ENCODE measurements at regions not wholly inside any gene's neighbourhood (a gene's known extent, or its start where the extent isn't known, plus 50 kb on each side); places are given as distances from the start of the nearest gene placed in this dataset.

GRCh38 chr5:73363911-73364730 lies 84.5 kb downstream of the FOXD1 start:
- no peak for TF ChIP-seq CTCF (IDR thresholded peaks at IDR 0.05; ENCODE audit: borderline replicate concordance, control extremely low read depth, extremely low read depth, insufficient read depth, missing control alignments)
- in situ Hi-C loops (cut with MboI; ENCODE audit: low sequenced_read_pairs, unreplicated experiment) = no loop called here
- DNase-seq (ENCODE audit: low spot score) = no peak

- in situ Hi-C loops (cut with MboI; ENCODE audit: low sequenced_read_pairs, unreplicated experiment) = no loop called here
- DNase-seq (ENCODE audit: low spot score) = no peak
- no peak for TF ChIP-seq CTCF (IDR thresholded peaks at IDR 0.05; ENCODE audit: borderline replicate concordance, control extremely low read depth, extremely low read depth, insufficient read depth, missing control alignments)
These were observed 89.2 kb downstream of the FOXD1 start for GRCh38 chr5:73359395-73359794.

GRCh38 chr5:73358366-73358765 lies 90.2 kb downstream of the FOXD1 start:
- in situ Hi-C loops (cut with MboI; ENCODE audit: low sequenced_read_pairs, unreplicated experiment) = no loop called here
- TF ChIP-seq CTCF (IDR thresholded peaks at IDR 0.05; ENCODE audit: borderline replicate concordance, control extremely low read depth, extremely low read depth, insufficient read depth, missing control alignments) = no peak

GRCh38 chr5:73357576-73357975 lies 91.0 kb downstream of the FOXD1 start:
- in situ Hi-C loops (cut with MboI; ENCODE audit: low sequenced_read_pairs, unreplicated experiment) = no loop called here
- no peak for TF ChIP-seq CTCF (IDR thresholded peaks at IDR 0.05; ENCODE audit: borderline replicate concordance, control extremely low read depth, extremely low read depth, insufficient read depth, missing control alignments)
- no peak for DNase-seq (ENCODE audit: low spot score)

More at GRCh38 chr5:73358366-73358765, 90.2 kb downstream of the FOXD1 start:
- no peak for DNase-seq (ENCODE audit: low spot score)

GRCh38 chr5:73355108-73355507 lies 93.5 kb downstream of the FOXD1 start:
- no peak for DNase-seq (ENCODE audit: low spot score)
- in situ Hi-C loops (cut with MboI; ENCODE audit: low sequenced_read_pairs, unreplicated experiment) = no loop called here
- TF ChIP-seq CTCF (IDR thresholded peaks at IDR 0.05; ENCODE audit: borderline replicate concordance, control extremely low read depth, extremely low read depth, insufficient read depth, missing control alignments) = no peak

GRCh38 chr5:73354406-73354805 lies 94.2 kb downstream of the FOXD1 start:
- no peak for DNase-seq (ENCODE audit: low spot score)
- in situ Hi-C loops (cut with MboI; ENCODE audit: low sequenced_read_pairs, unreplicated experiment) = no loop called here

More at GRCh38 chr5:73354406-73354805, 94.2 kb downstream of the FOXD1 start:
- no peak for TF ChIP-seq CTCF (IDR thresholded peaks at IDR 0.05; ENCODE audit: borderline replicate concordance, control extremely low read depth, extremely low read depth, insufficient read depth, missing control alignments)

All from GM13976 (cell line).